ENCODE measurements at regions not wholly inside any gene's neighbourhood (a gene's known extent, or its start where the extent isn't known, plus 50 kb on each side); places are given as distances from the start of the nearest gene placed in this dataset.

GRCh38 chr9:742104-742503 is 99.4 kb upstream of the DMRT1 start (continued):
- no peak for TF ChIP-seq RARG (CRISPR knock-in tag; IDR thresholded peaks at IDR 0.05; ENCODE audit: low read depth)
- TF ChIP-seq ZKSCAN1 (IDR thresholded peaks at IDR 0.05; ENCODE audit: low read length) = no peak
- no peak for TF ChIP-seq ZNF616 (CRISPR knock-in tag; IDR thresholded peaks at IDR 0.05; ENCODE audit: low read depth)
- no peak for TF ChIP-seq ZNF460 (CRISPR knock-in tag; IDR thresholded peaks at IDR 0.05; ENCODE audit: borderline replicate concordance)
- no peak for TF ChIP-seq ARNT2 (CRISPR knock-in tag; IDR thresholded peaks at IDR 0.05; ENCODE audit: low read depth)

- BruUV-seq (replicated peaks) = TSS peak; percentile 3
- peaks cover 5% of the 10 kb centered on the region; the same call in 1 of the 2 replicates for H4K20me1 ChIP-seq (ENCODE audit: insufficient read depth, low read length)
- peaks cover 63 to 87% of the 10 kb centered on the region in 2 experiments for H3K36me3 ChIP-seq (replicated peaks in 1 of 2; ENCODE audit: control insufficient read depth in 1 of 2, insufficient read depth in 2 of 2, low read length in 2 of 2)
- WGBS (ENCODE audit: low lambda C conversion rate) = 96% methylated on average over 8 of the region's 8 CpGs
- DNase-seq (ENCODE audit: low spot score) = no peak
- no peaks in the 10 kb centered on the region for H3K9me3 ChIP-seq (ENCODE audit: low read length)
- in situ Hi-C loops (cut with HindIII; ENCODE audit: extremely low pct_ligation_motif_present, low pct_unique_long_range_greater_than_20kb) (no loop called here), intact Hi-C loops (cut with micrococcal nuclease; ENCODE audit: unreplicated experiment) (no loop called here)
- no peak overlapping the region for H3K4me3 ChIP-seq (replicated peaks in 1 of 3; ENCODE audit: insufficient read depth in 1 of 3, low read depth in 2 of 3, low read length in 3 of 3)
- H3K4me1 ChIP-seq (ENCODE audit: insufficient read depth, low read length) = peaks cover 35% of the 10 kb centered on the region
- POLR2A ChIA-PET = no interaction called here
- no peak for FAIRE-seq
- no peak overlapping the region for H3K27ac ChIP-seq (ENCODE audit: extremely low read length, insufficient read depth, low read length)
- H3K27me3 ChIP-seq (ENCODE audit: control insufficient read depth in 1 of 2, insufficient read depth in 2 of 2, low read length in 2 of 2) = no peaks in the 10 kb centered on the region
- CTCF ChIA-PET (ENCODE audit: low intra/inter-chr PET ratio, low total read pairs) = no interaction called here
- H3K4me2 ChIP-seq (ENCODE audit: low read depth, low read length) = no peak overlapping the region
- H2AFZ ChIP-seq (ENCODE audit: low read length) = no peak overlapping the region
- TF ChIP-seq MAFF (IDR thresholded peaks at IDR 0.05; ENCODE audit: low read depth, low read length) = no peak
- TF ChIP-seq TEAD2 (CRISPR knock-in tag; IDR thresholded peaks at IDR 0.05) = no peak
- no peak for TF ChIP-seq ARID5B (CRISPR knock-in tag; IDR thresholded peaks at IDR 0.05)
- no peak for TF ChIP-seq NFYC (CRISPR knock-in tag; IDR thresholded peaks at IDR 0.05)
- TF ChIP-seq KLF16 (CRISPR knock-in tag; IDR thresholded peaks at IDR 0.05) = no peak
- TF ChIP-seq ZNF747 (CRISPR knock-in tag; IDR thresholded peaks at IDR 0.05; ENCODE audit: borderline replicate concordance) = no peak
- peak in 1 of 2 experiments; percentile 27; a peak in 1 of 4 replicates for TF ChIP-seq POLR2A (IDR thresholded peaks at IDR 0.05; ENCODE audit: insufficient read depth in 1 of 2, low read depth in 2 of 2, low read length in 2 of 2)
- no peak for TF ChIP-seq ZBTB8A (CRISPR knock-in tag; IDR thresholded peaks at IDR 0.05; ENCODE audit: borderline replicate concordance, low read depth)
- no peak for TF ChIP-seq IKZF1 (IDR thresholded peaks at IDR 0.05)
- no peak for TF ChIP-seq ZNF672 (CRISPR knock-in tag; IDR thresholded peaks at IDR 0.05)
- no peak for TF ChIP-seq TRAFD1 (CRISPR knock-in tag; IDR thresholded peaks at IDR 0.05; ENCODE audit: borderline replicate concordance)
- TF ChIP-seq NR2F6 (IDR thresholded peaks at IDR 0.05) = peak; percentile 22; the same call in 1 of the 2 replicates
- TF ChIP-seq NR2F6 (CRISPR knock-in tag; IDR thresholded peaks at IDR 0.05) = no peak
- no peak for TF ChIP-seq STAG1 (CRISPR knock-in tag; IDR thresholded peaks at IDR 0.05)
- no peak overlapping the region for H3K9ac ChIP-seq (ENCODE audit: insufficient read depth, low read depth, low read length)
- no peak for ATAC-seq
- no peaks in the 10 kb centered on the region for H3K79me2 ChIP-seq (ENCODE audit: insufficient read depth, low read length)
These were observed 98.4 kb upstream of the DMRT1 start for GRCh38 chr9:742914-743589.

All from HepG2 (cell line).